ENCODE measurements at regions not wholly inside any gene's neighbourhood (a gene's known extent, or its start where the extent isn't known, plus 50 kb on each side); places are given as distances from the start of the nearest gene placed in this dataset.
A peak's percentile ranks its signal among the peaks of the same experiment; 100 is the strongest.

- Mint-ChIP-seq H3K36me3 (ENCODE audit: low read depth) (no peaks in the 10 kb centered on the region), H3K9me3 (peaks cover 5% of the 10 kb centered on the region), H3K4me1 (peaks cover 16% of the 10 kb centered on the region), H3K4me3 (no peak overlapping the region), H3K27ac (no peak overlapping the region), H3K27me3 (ENCODE audit: low read depth) (peaks cover 34% of the 10 kb centered on the region)
- TF ChIP-seq, protein P1, sequence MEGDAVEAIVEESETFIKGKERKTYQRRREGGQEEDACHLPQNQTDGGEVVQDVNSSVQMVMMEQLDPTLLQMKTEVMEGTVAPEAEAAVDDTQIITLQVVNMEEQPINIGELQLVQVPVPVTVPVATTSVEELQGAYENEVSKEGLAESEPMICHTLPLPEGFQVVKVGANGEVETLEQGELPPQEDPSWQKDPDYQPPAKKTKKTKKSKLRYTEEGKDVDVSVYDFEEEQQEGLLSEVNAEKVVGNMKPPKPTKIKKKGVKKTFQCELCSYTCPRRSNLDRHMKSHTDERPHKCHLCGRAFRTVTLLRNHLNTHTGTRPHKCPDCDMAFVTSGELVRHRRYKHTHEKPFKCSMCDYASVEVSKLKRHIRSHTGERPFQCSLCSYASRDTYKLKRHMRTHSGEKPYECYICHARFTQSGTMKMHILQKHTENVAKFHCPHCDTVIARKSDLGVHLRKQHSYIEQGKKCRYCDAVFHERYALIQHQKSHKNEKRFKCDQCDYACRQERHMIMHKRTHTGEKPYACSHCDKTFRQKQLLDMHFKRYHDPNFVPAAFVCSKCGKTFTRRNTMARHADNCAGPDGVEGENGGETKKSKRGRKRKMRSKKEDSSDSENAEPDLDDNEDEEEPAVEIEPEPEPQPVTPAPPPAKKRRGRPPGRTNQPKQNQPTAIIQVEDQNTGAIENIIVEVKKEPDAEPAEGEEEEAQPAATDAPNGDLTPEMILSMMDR (IDR thresholded peaks at IDR 0.05; ENCODE audit: unreplicated experiment in 3 of 3) = no peak
These were observed 106.8 kb upstream of the ALX4 start for GRCh38 chr11:44416776-44417175.

- H3K27ac Mint-ChIP-seq = no peak overlapping the region
- H3K36me3 Mint-ChIP-seq (ENCODE audit: low read depth) = no peaks in the 10 kb centered on the region
- TF ChIP-seq, protein P1 (IDR thresholded peaks at IDR 0.05; ENCODE audit: unreplicated experiment in 3 of 3) = no peak
- H3K9me3 Mint-ChIP-seq = no peaks in the 10 kb centered on the region
- H3K4me3 Mint-ChIP-seq = no peak overlapping the region
- peaks cover 43% of the 10 kb centered on the region for H3K27me3 Mint-ChIP-seq (ENCODE audit: low read depth)
- peaks cover 18% of the 10 kb centered on the region for H3K4me1 Mint-ChIP-seq
These were observed 108.0 kb upstream of the ALX4 start for GRCh38 chr11:44417731-44418455.

- H3K27me3 Mint-ChIP-seq (ENCODE audit: low read depth) = peaks cover 47% of the 10 kb centered on the region
- H3K27ac Mint-ChIP-seq = no peak overlapping the region
- TF ChIP-seq, protein P1 (IDR thresholded peaks at IDR 0.05; ENCODE audit: unreplicated experiment in 3 of 3) = no peak
- H3K36me3 Mint-ChIP-seq (ENCODE audit: low read depth) = no peaks in the 10 kb centered on the region
- H3K4me1 Mint-ChIP-seq = peaks cover 18% of the 10 kb centered on the region
- no peak overlapping the region for H3K4me3 Mint-ChIP-seq
- no peaks in the 10 kb centered on the region for H3K9me3 Mint-ChIP-seq
These were observed 108.5 kb upstream of the ALX4 start for GRCh38 chr11:44418456-44418830.

GRCh38 chr11:44421090-44421675, 111.2 kb upstream of the ALX4 start:
- peaks cover 18% of the 10 kb centered on the region for H3K4me1 Mint-ChIP-seq
- TF ChIP-seq, protein P1 (IDR thresholded peaks at IDR 0.05; ENCODE audit: unreplicated experiment in 3 of 3) = no peak
- H3K9me3 Mint-ChIP-seq = no peaks in the 10 kb centered on the region
- H3K4me3 Mint-ChIP-seq = no peak overlapping the region
- H3K27ac Mint-ChIP-seq = peak overlapping the region in 2 of 3 experiments; percentile 10 to 41
- H3K36me3 Mint-ChIP-seq (ENCODE audit: low read depth) = no peaks in the 10 kb centered on the region
- H3K27me3 Mint-ChIP-seq (ENCODE audit: low read depth) = peaks cover 55% of the 10 kb centered on the region

- H3K27ac Mint-ChIP-seq = no peak overlapping the region
- TF ChIP-seq, protein P1 (IDR thresholded peaks at IDR 0.05; ENCODE audit: unreplicated experiment in 3 of 3) = no peak
- no peaks in the 10 kb centered on the region for H3K36me3 Mint-ChIP-seq (ENCODE audit: low read depth)
- no peaks in the 10 kb centered on the region for H3K9me3 Mint-ChIP-seq
- peaks cover 53% of the 10 kb centered on the region for H3K27me3 Mint-ChIP-seq (ENCODE audit: low read depth)
- no peak overlapping the region for H3K4me3 Mint-ChIP-seq
- H3K4me1 Mint-ChIP-seq = peaks cover 18% of the 10 kb centered on the region
These were observed 113.3 kb upstream of the ALX4 start for GRCh38 chr11:44423289-44423688.

DNA sequence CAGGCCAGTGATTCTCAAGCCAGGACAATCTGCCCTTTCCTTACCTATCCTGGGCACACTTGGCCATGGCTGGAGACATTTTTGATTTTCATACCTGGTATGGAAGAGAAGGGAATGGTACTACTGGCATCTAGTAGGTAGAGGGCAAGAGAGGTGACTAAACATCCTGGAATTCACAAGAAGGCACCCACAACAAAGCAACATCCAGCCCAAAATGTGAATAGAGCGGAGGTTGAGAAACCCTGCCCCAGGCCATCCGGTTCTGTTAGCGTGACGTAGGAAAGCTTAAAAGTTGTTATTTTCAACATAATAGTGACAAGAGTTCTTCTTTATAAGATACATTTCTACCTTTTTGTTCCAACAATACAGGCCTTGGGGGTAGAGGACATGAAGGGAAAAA, 114.9 kb upstream of the ALX4 start:
- Mint-ChIP-seq H3K27me3 (ENCODE audit: low read depth) (peaks cover 46% of the 10 kb centered on the region), H3K36me3 (ENCODE audit: low read depth) (no peaks in the 10 kb centered on the region), H3K4me3 (no peak overlapping the region), H3K4me1 (peaks cover 14% of the 10 kb centered on the region), H3K27ac (no peak overlapping the region), H3K9me3 (no peaks in the 10 kb centered on the region)
- TF ChIP-seq, protein P1 (IDR thresholded peaks at IDR 0.05; ENCODE audit: unreplicated experiment in 3 of 3) = no peak

All from nephron (organoid).